ENCODE measurements at regions not wholly inside any gene's neighbourhood (a gene's known extent, or its start where the extent isn't known, plus 50 kb on each side); places are given as distances from the start of the nearest gene placed in this dataset.

DNA sequence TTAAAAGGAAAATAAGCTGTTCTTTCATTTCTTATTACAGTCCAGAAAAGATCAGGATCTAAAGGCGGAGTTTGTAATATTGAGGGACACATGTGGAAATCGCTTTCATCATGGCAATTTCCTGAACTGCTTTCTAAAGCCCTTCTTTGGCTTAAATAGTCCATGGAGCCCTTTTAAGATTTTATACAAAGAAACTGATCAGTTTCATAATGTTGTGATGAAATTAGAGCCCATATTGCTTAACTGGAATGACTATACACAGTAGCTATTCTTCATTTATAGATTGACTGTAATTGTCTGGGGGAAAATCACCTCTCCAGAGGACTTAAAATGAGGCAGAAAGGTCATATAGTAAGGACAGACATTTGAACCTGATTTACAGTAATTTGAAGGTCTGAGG is 322.2 kb downstream of the ETAA1 start:
- TF ChIP-seq, protein P1, sequence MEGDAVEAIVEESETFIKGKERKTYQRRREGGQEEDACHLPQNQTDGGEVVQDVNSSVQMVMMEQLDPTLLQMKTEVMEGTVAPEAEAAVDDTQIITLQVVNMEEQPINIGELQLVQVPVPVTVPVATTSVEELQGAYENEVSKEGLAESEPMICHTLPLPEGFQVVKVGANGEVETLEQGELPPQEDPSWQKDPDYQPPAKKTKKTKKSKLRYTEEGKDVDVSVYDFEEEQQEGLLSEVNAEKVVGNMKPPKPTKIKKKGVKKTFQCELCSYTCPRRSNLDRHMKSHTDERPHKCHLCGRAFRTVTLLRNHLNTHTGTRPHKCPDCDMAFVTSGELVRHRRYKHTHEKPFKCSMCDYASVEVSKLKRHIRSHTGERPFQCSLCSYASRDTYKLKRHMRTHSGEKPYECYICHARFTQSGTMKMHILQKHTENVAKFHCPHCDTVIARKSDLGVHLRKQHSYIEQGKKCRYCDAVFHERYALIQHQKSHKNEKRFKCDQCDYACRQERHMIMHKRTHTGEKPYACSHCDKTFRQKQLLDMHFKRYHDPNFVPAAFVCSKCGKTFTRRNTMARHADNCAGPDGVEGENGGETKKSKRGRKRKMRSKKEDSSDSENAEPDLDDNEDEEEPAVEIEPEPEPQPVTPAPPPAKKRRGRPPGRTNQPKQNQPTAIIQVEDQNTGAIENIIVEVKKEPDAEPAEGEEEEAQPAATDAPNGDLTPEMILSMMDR (IDR thresholded peaks at IDR 0.05 in 4 of 5, conservative IDR thresholded peaks at IDR 0.05 in 1 of 5), result no peak
- no peak for TF ChIP-seq POLR2A (IDR thresholded peaks at IDR 0.05)

Data from gastrocnemius medialis (tissue), 4 donors.